Sigmoid colon (tissue), 6 donors: ENCODE measurements at regions not wholly inside any gene's neighbourhood (a gene's known extent, or its start where the extent isn't known, plus 50 kb on each side); places are given as distances from the start of the nearest gene placed in this dataset.

Source experiments
- DNase-seq: peaks from one replicate; pipeline ENCODE4 v3.0.0-alpha.2; 2019
- H3K27ac ChIP-seq, 4 donors: fragments of 200-600 bp; sonication (generic); one replicate each; pipeline ENCODE4 v1.5.1; 2016 to 2019; ENCODE audit warnings: mild to moderate bottlenecking in 1 of 4
- H3K27me3 ChIP-seq, 3 donors: fragments of 200-600 bp; sonication (generic); one replicate each; pipeline ENCODE4 v1.5.1; 2019; ENCODE audit warnings: mild to moderate bottlenecking in 1 of 3
- H3K36me3 ChIP-seq, 4 donors: fragments of 200-600 bp; sonication (generic); one replicate each; pipeline ENCODE4 v1.5.1; 2016 to 2019
- H3K4me1 ChIP-seq, 4 donors: fragments of 200-600 bp; sonication (generic); one replicate each; pipeline ENCODE4 v1.5.1; 2017 to 2019
- H3K4me3 ChIP-seq, 4 donors: fragments of 200-600 bp; sonication (generic); one replicate each; pipeline ENCODE4 v1.5.1; 2017 to 2019; ENCODE audit warnings: mild to moderate bottlenecking in 2 of 4, moderate library complexity in 1 of 4
- H3K9me3 ChIP-seq, 4 donors: fragments of 200-600 bp in 3 of 4; sonication (generic) in 3 of 4; one replicate each; pipeline versions ENCODE4 v1.5.1 to v1.6.1; 2013 to 2019
- CTCF ChIP-seq, 4 experiments: fragments of 450-650 bp in 3 of 4; fragments of 200-600 bp in 1 of 4; IDR thresholded peaks; one replicate each; pipeline ENCODE4 v1.5.1; 2016 to 2019; ENCODE audit warnings: antibody characterized with exemption in 4 of 4, mild to moderate bottlenecking in 3 of 4, moderate library complexity in 2 of 4
- EP300 ChIP-seq, 4 donors: sonication (generic); formaldehyde crosslinking; IDR thresholded peaks; one replicate each; pipeline ENCODE4 v1.6.1; 2017; ENCODE audit warnings: antibody characterized with exemption in 4 of 4
- POLR2A ChIP-seq, 2 donors: fragments of 450-650 bp; IDR thresholded peaks; one replicate each; pipeline ENCODE4 v1.6.1; 2016; ENCODE audit warnings: antibody characterized with exemption in 2 of 2, mild to moderate bottlenecking in 2 of 2, moderate library complexity in 2 of 2
- POLR2AphosphoS5 ChIP-seq, 4 donors: sonication (generic); formaldehyde crosslinking; IDR thresholded peaks; one replicate each; pipeline ENCODE4 v1.6.1; 2017; ENCODE audit warnings: antibody characterized with exemption in 4 of 4
- WGBS, 2 donors: extraction: QIAGEN DNeasy Blood & Tissue Kit; methylation state at CpG; one replicate each; pipeline ENCODE4 v1.1.7; 2013; 5-methylcytosine and 5-hydroxymethylcytosine counted together
- intact Hi-C: fragments of 100-400 bp; cut with DNase I; formaldehyde crosslinking; loops from one replicate; pipeline ENCODE4 v1.15.1; 2023
- donor health status: healthy with polysubstance abuse.
- donor health status: healthy.

- H3K36me3 ChIP-seq = no peaks in the 10 kb centered on the region
- no peaks in the 10 kb centered on the region for H3K9me3 ChIP-seq
- H3K27me3 ChIP-seq = no peaks in the 10 kb centered on the region
- DNase-seq = no peak
- H3K4me3 ChIP-seq = no peak overlapping the region
- peak overlapping the region in 1 of 4 donors; percentile 7 for H3K27ac ChIP-seq
- WGBS, 2 donors = 44 to 59% methylated on average over 12 of the region's 12 CpGs
- TF ChIP-seq POLR2AphosphoS5 (IDR thresholded peaks at IDR 0.05) (no peak), CTCF (IDR thresholded peaks at IDR 0.05) (peak; percentile 26 to 61 (median 53))
- intact Hi-C loops = loop anchor here (2.0 to 5.0 kb wide), 2 partner anchors 168 to 511 kb away; partner anchors contain the start of gene NCK2
- H3K4me1 ChIP-seq = peaks cover 0 to 16% (median 7%) of the 10 kb centered on the region in 4 donors
Measured at GRCh38 chr2:105576440-105577241, 168.1 kb upstream of the NCK2 start.

DNA sequence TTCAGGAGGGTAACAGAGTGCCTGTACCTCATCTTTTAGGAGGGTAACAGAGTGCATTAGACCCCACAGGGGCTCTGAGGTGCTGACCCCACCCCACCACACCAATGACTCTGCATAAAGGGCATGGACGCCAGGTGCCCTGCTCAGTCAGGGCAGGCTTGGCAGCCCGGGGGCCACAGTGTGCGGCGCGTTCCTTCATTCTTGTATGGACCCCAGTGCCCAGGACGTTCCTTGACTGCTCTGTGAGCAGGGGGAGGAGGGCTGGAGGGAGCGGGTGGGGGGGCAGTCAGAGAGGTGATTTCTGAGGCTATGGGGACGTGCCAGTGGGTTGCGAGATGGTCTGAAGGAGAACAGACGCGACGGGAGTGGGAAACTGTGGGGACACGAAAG is 168.7 kb upstream of the NCK2 start:
- 46 to 67% methylated on average over 13 of the region's 13 CpGs for WGBS, 2 donors
- H3K27ac ChIP-seq = no peak overlapping the region
- no peak overlapping the region for H3K4me3 ChIP-seq
- H3K9me3 ChIP-seq = no peaks in the 10 kb centered on the region
- peaks cover 0 to 16% (median 7%) of the 10 kb centered on the region in 4 donors for H3K4me1 ChIP-seq
- DNase-seq = no peak
- no peaks in the 10 kb centered on the region for H3K36me3 ChIP-seq
- no peaks in the 10 kb centered on the region for H3K27me3 ChIP-seq
- TF ChIP-seq POLR2AphosphoS5 (IDR thresholded peaks at IDR 0.05) (no peak), CTCF (IDR thresholded peaks at IDR 0.05) (no peak), POLR2A (IDR thresholded peaks at IDR 0.05) (no peak), EP300 (IDR thresholded peaks at IDR 0.05) (no peak)
- intact Hi-C loops = loop anchor here (2.0 to 5.0 kb wide), 2 partner anchors 169 to 511 kb away; partner anchors contain the start of gene NCK2

GRCh38 chr2:105575499-105576025 is 169.2 kb upstream of the NCK2 start:
- no peak for DNase-seq
- Histone ChIP-seq H3K9me3 (no peaks in the 10 kb centered on the region), H3K4me3 (peak overlapping the region in 1 of 4 donors; percentile 1), H3K4me1 (peaks cover 0 to 16% (median 7%) of the 10 kb centered on the region in 4 donors), H3K27me3 (no peaks in the 10 kb centered on the region), H3K36me3 (no peaks in the 10 kb centered on the region), H3K27ac (no peak overlapping the region)
- intact Hi-C loops = loop anchor here (2.0 to 5.0 kb wide), 2 partner anchors 169 to 512 kb away; partner anchors contain the start of gene NCK2
- no peak for TF ChIP-seq POLR2AphosphoS5 (IDR thresholded peaks at IDR 0.05)
- TF ChIP-seq POLR2A (IDR thresholded peaks at IDR 0.05) = no peak
- TF ChIP-seq CTCF (IDR thresholded peaks at IDR 0.05) = no peak
- TF ChIP-seq EP300 (IDR thresholded peaks at IDR 0.05) = no peak
- 73 to 74% methylated on average over 9 of the region's 9 CpGs for WGBS, 2 donors

GRCh38 chr2:105574796-105575344 is 169.8 kb upstream of the NCK2 start:
- H3K9me3 ChIP-seq = no peaks in the 10 kb centered on the region
- no peak overlapping the region for H3K4me3 ChIP-seq
- no peak for DNase-seq
- TF ChIP-seq EP300 (IDR thresholded peaks at IDR 0.05) (no peak), POLR2AphosphoS5 (IDR thresholded peaks at IDR 0.05) (no peak), CTCF (IDR thresholded peaks at IDR 0.05) (no peak), POLR2A (IDR thresholded peaks at IDR 0.05) (no peak)
- WGBS, 2 donors = 90% methylated on average over 2 of the region's 2 CpGs
- H3K36me3 ChIP-seq = no peaks in the 10 kb centered on the region
- intact Hi-C loops = loop anchor here (5.0 kb wide), 1 partner anchor 512 kb away; no protein-coding TSS in a partner anchor
- no peaks in the 10 kb centered on the region for H3K27me3 ChIP-seq
- peaks cover 0 to 16% (median 7%) of the 10 kb centered on the region in 4 donors for H3K4me1 ChIP-seq
- H3K27ac ChIP-seq = no peak overlapping the region
